ENCODE measurements at regions not wholly inside any gene's neighbourhood (a gene's known extent, or its start where the extent isn't known, plus 50 kb on each side); places are given as distances from the start of the nearest gene placed in this dataset.

- CTCF ChIA-PET = no interaction called here
- in situ Hi-C loops (cut with HindIII; ENCODE audit: low pct_unique_long_range_greater_than_20kb, low sequenced_read_pairs) = no loop called here
- H3K27ac ChIP-seq (ENCODE audit: low read length) = no peak overlapping the region
- no peaks in the 10 kb centered on the region for H3K27me3 ChIP-seq (ENCODE audit: control insufficient read depth, insufficient read depth, low read length)
- DNase-seq (ENCODE audit: low read depth, low spot score) (no peak), ATAC-seq (no peak)
- BruUV-seq (replicated peaks) = no TSS peak
- H3K9me3 ChIP-seq (ENCODE audit: control insufficient read depth, insufficient read depth, low read depth, low read length) = no peaks in the 10 kb centered on the region
- POLR2A ChIA-PET = no interaction called here
- TF ChIP-seq POLR2AphosphoS5 (IDR thresholded peaks at IDR 0.05; ENCODE audit: low read depth, low read length) (no peak), SIN3A (IDR thresholded peaks at IDR 0.05; ENCODE audit: borderline replicate concordance, insufficient read depth, low read depth, low read length) (no peak), TCF7L2 (IDR thresholded peaks at IDR 0.05; ENCODE audit: low read depth, low read length) (no peak), REST (IDR thresholded peaks at IDR 0.05; ENCODE audit: insufficient read depth in 1 of 2, low read depth in 2 of 2, low read length in 1 of 2) (no peak)
- TF ChIP-seq, protein P1, sequence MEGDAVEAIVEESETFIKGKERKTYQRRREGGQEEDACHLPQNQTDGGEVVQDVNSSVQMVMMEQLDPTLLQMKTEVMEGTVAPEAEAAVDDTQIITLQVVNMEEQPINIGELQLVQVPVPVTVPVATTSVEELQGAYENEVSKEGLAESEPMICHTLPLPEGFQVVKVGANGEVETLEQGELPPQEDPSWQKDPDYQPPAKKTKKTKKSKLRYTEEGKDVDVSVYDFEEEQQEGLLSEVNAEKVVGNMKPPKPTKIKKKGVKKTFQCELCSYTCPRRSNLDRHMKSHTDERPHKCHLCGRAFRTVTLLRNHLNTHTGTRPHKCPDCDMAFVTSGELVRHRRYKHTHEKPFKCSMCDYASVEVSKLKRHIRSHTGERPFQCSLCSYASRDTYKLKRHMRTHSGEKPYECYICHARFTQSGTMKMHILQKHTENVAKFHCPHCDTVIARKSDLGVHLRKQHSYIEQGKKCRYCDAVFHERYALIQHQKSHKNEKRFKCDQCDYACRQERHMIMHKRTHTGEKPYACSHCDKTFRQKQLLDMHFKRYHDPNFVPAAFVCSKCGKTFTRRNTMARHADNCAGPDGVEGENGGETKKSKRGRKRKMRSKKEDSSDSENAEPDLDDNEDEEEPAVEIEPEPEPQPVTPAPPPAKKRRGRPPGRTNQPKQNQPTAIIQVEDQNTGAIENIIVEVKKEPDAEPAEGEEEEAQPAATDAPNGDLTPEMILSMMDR (IDR thresholded peaks at IDR 0.05) = no peak
- no peak overlapping the region for H3K4me3 ChIP-seq (ENCODE audit: low read depth in 2 of 2, low read length in 2 of 2)
- no peaks in the 10 kb centered on the region for H3K36me3 ChIP-seq (ENCODE audit: control insufficient read depth, insufficient read depth, low read length)
- H3K4me1 ChIP-seq (ENCODE audit: control insufficient read depth, insufficient read depth, low read length) = no peaks in the 10 kb centered on the region
- intact Hi-C loops (cut with micrococcal nuclease; ENCODE audit: unreplicated experiment) = no loop called here
These were observed 303.8 kb upstream of the CDH4 start for GRCh38 chr20:60948224-60948623.

DNA sequence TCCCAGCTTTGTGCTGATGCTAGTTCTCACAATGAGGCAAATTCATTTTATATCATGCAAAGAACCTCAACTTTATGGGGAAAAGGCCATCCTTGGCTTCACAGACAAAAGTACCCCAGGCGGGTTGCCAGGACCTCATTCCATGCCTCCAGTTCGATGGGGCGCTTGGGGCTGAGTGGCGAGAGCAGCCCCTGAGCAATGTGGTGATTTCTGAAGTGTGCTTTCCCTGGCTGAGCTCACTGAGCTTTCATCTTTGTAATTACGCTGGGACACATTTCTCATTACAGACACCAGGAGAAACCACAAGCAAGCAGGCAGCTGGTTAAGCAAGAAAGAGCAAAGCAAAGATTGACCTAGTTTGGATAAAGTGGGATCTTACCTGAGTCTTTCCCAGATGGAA, 301.5 kb upstream of the CDH4 start:
- in situ Hi-C loops (cut with HindIII; ENCODE audit: low pct_unique_long_range_greater_than_20kb, low sequenced_read_pairs) (no loop called here), intact Hi-C loops (cut with micrococcal nuclease; ENCODE audit: unreplicated experiment) (no loop called here)
- H3K27ac ChIP-seq (ENCODE audit: low read length) = no peak overlapping the region
- POLR2A ChIA-PET = no interaction called here
- no peaks in the 10 kb centered on the region for H3K27me3 ChIP-seq (ENCODE audit: control insufficient read depth, insufficient read depth, low read length)
- ATAC-seq (no peak), DNase-seq (ENCODE audit: low read depth, low spot score) (no peak)
- H3K9me3 ChIP-seq (ENCODE audit: control insufficient read depth, insufficient read depth, low read depth, low read length) = no peaks in the 10 kb centered on the region
- no peaks in the 10 kb centered on the region for H3K36me3 ChIP-seq (ENCODE audit: control insufficient read depth, insufficient read depth, low read length)
- H3K4me3 ChIP-seq (ENCODE audit: low read depth in 2 of 2, low read length in 2 of 2) = no peak overlapping the region
- BruUV-seq (replicated peaks) = no TSS peak
- H3K4me1 ChIP-seq (ENCODE audit: control insufficient read depth, insufficient read depth, low read length) = no peaks in the 10 kb centered on the region
- CTCF ChIA-PET = no interaction called here
- TF ChIP-seq, protein P1 (IDR thresholded peaks at IDR 0.05) = no peak
- no peak for TF ChIP-seq REST (IDR thresholded peaks at IDR 0.05; ENCODE audit: insufficient read depth in 1 of 2, low read depth in 2 of 2, low read length in 1 of 2)
- no peak for TF ChIP-seq POLR2AphosphoS5 (IDR thresholded peaks at IDR 0.05; ENCODE audit: low read depth, low read length)
- no peak for TF ChIP-seq TCF7L2 (IDR thresholded peaks at IDR 0.05; ENCODE audit: low read depth, low read length)
- no peak for TF ChIP-seq SIN3A (IDR thresholded peaks at IDR 0.05; ENCODE audit: borderline replicate concordance, insufficient read depth, low read depth, low read length)

Measured in Panc1 (cell line).